ENCODE measurements at regions not wholly inside any gene's neighbourhood (a gene's known extent, or its start where the extent isn't known, plus 50 kb on each side); places are given as distances from the start of the nearest gene placed in this dataset.

- H3K4me3 ChIP-seq: no peak overlapping the region
- H3K4me1 ChIP-seq (ENCODE audit: insufficient read depth): no peaks in the 10 kb centered on the region
- no peak for DNase-seq
- no peaks in the 10 kb centered on the region for H3K27me3 ChIP-seq
- H3K9me3 ChIP-seq: no peaks in the 10 kb centered on the region
- TF ChIP-seq EP300 (IDR thresholded peaks at IDR 0.05): no peak
- no peak for TF ChIP-seq POLR2A (IDR thresholded peaks at IDR 0.05)
- TF ChIP-seq CTCF (IDR thresholded peaks at IDR 0.05): no peak
- 30 to 31% (median 30%) methylated on average over 8 of the region's 8 CpGs for WGBS, 3 donors
- H3K27ac ChIP-seq: no peak overlapping the region
- intact Hi-C loops (cut with DNase I): no loop called here
- no peaks in the 10 kb centered on the region for H3K36me3 ChIP-seq
Measured at GRCh38 chr10:8245131-8245813, 190.8 kb downstream of the GATA3 start.

- H3K4me1 ChIP-seq (ENCODE audit: insufficient read depth): no peaks in the 10 kb centered on the region
- H3K4me3 ChIP-seq: no peak overlapping the region
- no peaks in the 10 kb centered on the region for H3K36me3 ChIP-seq
- H3K27me3 ChIP-seq: no peaks in the 10 kb centered on the region
- H3K27ac ChIP-seq: no peak overlapping the region
- intact Hi-C loops (cut with DNase I): no loop called here
- no peaks in the 10 kb centered on the region for H3K9me3 ChIP-seq
- TF ChIP-seq EP300 (IDR thresholded peaks at IDR 0.05) (no peak), CTCF (IDR thresholded peaks at IDR 0.05) (no peak), POLR2A (IDR thresholded peaks at IDR 0.05) (no peak)
- no peak for DNase-seq
- WGBS, 3 donors: 79 to 91% (median 81%) methylated on average over 3 of the region's 3 CpGs
Measured at GRCh38 chr10:8245814-8246142, 191.3 kb downstream of the GATA3 start.

GRCh38 chr10:8246548-8246947 lies 192.1 kb downstream of the GATA3 start:
- no peaks in the 10 kb centered on the region for H3K36me3 ChIP-seq
- WGBS, 3 donors: 75 to 92% (median 89%) methylated on average over 2 of the region's 2 CpGs
- DNase-seq: no peak
- H3K4me1 ChIP-seq (ENCODE audit: insufficient read depth): no peaks in the 10 kb centered on the region
- no peak overlapping the region for H3K27ac ChIP-seq
- TF ChIP-seq POLR2A (IDR thresholded peaks at IDR 0.05) (no peak), EP300 (IDR thresholded peaks at IDR 0.05) (no peak), CTCF (IDR thresholded peaks at IDR 0.05) (no peak)
- no peaks in the 10 kb centered on the region for H3K9me3 ChIP-seq
- H3K27me3 ChIP-seq: no peaks in the 10 kb centered on the region
- H3K4me3 ChIP-seq: no peak overlapping the region
- intact Hi-C loops (cut with DNase I): no loop called here

- WGBS, 3 donors: 88 to 100% (median 89%) methylated on average over 2 of the region's 2 CpGs
- H3K27me3 ChIP-seq: no peaks in the 10 kb centered on the region
- no peak for DNase-seq
Measured at GRCh38 chr10:8247191-8247590, 192.7 kb downstream of the GATA3 start.

More at GRCh38 chr10:8247191-8247590, 192.7 kb downstream of the GATA3 start:
- no peak overlapping the region for H3K27ac ChIP-seq
- H3K9me3 ChIP-seq: no peaks in the 10 kb centered on the region
- TF ChIP-seq CTCF (IDR thresholded peaks at IDR 0.05) (no peak), EP300 (IDR thresholded peaks at IDR 0.05) (no peak), POLR2A (IDR thresholded peaks at IDR 0.05) (no peak)
- no peak overlapping the region for H3K4me3 ChIP-seq
- no peaks in the 10 kb centered on the region for H3K36me3 ChIP-seq
- no peaks in the 10 kb centered on the region for H3K4me1 ChIP-seq (ENCODE audit: insufficient read depth)
- intact Hi-C loops (cut with DNase I): no loop called here
